OCI-LY3 (cell line): ENCODE measurements at regions not wholly inside any gene's neighbourhood (a gene's known extent, or its start where the extent isn't known, plus 50 kb on each side); places are given as distances from the start of the nearest gene placed in this dataset.

Experiments used
- EZH2phosphoT487 ChIP-seq: fragments of 200-600 bp; shearing (Covaris generic); IDR thresholded peaks from 2 replicates; pipeline ENCODE4 v1.6.1; 2018; ENCODE audit warnings: antibody characterized with exemption, mixed run types, low read depth
- TF ChIP-seq, protein P1 (sequence below): fragments of 200-600, 300-600 bp; sonication (generic); IDR thresholded peaks from 2 replicates; pipeline ENCODE4 v1.5.1; 2014; ENCODE audit warnings: antibody characterized with exemption, low read length, low read depth

DNA sequence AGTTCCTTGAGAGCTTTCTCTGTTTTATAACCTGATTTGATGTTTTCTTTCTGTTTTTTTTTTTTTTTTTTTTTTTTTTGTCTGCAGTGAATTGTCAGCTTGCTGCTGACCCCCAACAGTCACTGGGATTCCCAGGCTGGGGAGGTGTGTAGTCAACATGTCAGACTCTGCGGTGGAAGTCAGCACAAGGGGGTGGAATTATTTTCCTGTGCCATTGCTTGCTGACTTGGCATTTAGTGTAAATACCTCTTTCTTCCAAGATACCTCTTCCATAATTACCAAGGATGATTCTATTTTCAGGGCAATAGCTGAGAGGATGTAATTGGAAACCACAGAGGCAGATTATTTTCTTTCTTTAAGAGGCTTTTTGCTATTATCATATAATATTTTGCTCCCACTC is 266.3 kb downstream of the CCDC85A start:
- TF ChIP-seq, protein P1, sequence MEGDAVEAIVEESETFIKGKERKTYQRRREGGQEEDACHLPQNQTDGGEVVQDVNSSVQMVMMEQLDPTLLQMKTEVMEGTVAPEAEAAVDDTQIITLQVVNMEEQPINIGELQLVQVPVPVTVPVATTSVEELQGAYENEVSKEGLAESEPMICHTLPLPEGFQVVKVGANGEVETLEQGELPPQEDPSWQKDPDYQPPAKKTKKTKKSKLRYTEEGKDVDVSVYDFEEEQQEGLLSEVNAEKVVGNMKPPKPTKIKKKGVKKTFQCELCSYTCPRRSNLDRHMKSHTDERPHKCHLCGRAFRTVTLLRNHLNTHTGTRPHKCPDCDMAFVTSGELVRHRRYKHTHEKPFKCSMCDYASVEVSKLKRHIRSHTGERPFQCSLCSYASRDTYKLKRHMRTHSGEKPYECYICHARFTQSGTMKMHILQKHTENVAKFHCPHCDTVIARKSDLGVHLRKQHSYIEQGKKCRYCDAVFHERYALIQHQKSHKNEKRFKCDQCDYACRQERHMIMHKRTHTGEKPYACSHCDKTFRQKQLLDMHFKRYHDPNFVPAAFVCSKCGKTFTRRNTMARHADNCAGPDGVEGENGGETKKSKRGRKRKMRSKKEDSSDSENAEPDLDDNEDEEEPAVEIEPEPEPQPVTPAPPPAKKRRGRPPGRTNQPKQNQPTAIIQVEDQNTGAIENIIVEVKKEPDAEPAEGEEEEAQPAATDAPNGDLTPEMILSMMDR = no peak
- no peak for TF ChIP-seq EZH2phosphoT487
